GM19452 (cell line): ENCODE measurements at regions not wholly inside any gene's neighbourhood (a gene's known extent, or its start where the extent isn't known, plus 50 kb on each side); places are given as distances from the start of the nearest gene placed in this dataset.
A peak's percentile ranks its signal among the peaks of the same experiment; 100 is the strongest.
"Not testable (repeated sequence)": the region's sequence is repeated elsewhere in the genome, so short reads cannot be mapped to it uniquely, and the experiment has no call there.

Experiments
- ATAC-seq: cut with Tn5 transposase; IDR thresholded peaks from one replicate; pipeline ENCODE4 v1.9.1; 2021; ENCODE audit not compliant: unreplicated experiment

DNA sequence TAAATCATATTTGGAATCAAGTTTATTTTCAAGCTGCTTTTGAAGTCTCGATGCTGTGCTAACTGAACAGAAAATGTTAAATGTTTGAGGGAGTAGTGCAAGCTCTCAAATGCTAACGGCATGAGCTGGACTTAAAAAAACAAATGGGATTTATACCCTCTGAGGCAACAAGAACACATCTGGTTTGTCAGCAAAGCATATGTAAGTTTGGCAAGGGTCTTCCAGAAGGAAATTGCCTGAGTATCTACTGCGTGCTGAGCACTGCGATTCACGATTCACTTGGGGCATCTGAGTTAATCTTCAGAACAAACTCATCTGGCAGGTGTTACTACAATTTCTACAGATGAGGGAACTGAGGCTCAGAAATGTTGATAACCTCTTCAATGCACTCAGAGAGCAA lies 98.4 kb upstream of the C9orf72 start:
- ATAC-seq, result no peak

DNA sequence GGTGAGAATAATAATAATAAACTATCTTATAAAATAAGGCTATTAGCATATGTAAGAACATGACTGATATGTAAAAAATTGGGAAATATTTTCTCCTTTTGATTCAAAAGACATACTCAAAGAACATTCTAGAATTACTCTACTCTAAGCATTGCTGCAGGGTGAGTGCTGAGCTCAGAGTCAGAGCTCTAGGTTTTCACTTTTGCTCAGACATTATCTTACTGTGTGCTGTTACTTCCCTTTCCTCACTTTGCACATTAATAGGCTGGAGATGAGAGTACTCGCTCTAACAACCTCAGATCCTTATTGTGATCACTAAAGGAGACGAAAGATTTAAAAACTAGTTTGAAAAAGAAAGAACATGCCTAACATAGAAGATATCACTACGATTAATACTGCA lies 99.4 kb upstream of the C9orf72 start:
- ATAC-seq, result no peak

GRCh38 chr9:27673641-27674040 lies 100.4 kb upstream of the C9orf72 start:
- ATAC-seq, result no peak

- no peak for ATAC-seq
Measured at GRCh38 chr9:27675354-27675753, 102.1 kb upstream of the C9orf72 start.

DNA sequence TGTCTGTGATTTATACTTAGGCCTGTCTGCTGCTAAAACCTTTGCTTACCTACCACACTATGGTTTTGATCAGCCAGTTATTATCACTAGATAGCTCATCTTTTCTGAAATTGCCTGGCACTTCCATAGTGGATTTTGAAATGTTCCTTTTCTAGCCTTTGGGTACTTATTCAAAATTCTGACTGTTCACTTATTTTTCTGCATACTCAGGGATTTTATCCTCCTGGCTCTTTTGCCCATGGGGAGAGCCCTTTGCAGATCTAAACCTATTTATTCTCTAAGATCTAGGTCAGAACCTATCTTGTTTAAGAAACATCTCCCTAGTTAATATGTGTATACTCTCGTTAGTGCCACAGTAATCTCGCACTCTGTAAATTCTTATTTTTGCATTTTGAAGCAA lies 103.5 kb upstream of the C9orf72 start:
- ATAC-seq, result no peak

GRCh38 chr9:27679338-27679737 lies 106.1 kb upstream of the C9orf72 start:
- no peak for ATAC-seq

DNA sequence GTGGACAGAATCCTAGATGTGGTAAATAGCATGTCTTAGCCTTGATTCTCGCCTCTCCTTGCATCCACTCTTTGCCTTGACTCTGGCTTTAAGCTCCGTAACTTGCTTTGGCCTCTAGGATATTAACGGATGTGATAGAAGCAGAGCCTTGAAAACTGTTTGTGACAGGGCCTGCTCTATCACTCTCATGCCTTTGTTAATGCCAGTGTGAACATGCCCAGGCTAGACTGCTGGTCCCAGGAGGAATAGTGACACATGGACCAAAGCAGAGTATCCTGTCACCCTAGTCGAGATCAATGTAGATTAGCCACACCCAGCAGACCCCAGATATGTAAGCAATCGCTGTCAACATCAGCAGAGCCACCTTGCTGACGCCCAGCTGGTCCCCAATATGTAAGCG lies 109.9 kb upstream of the C9orf72 start:
- no peak for ATAC-seq

GRCh38 chr9:27688954-27689353 lies 115.7 kb upstream of the C9orf72 start:
- no peak for ATAC-seq

GRCh38 chr9:27690816-27691215 lies 117.5 kb upstream of the C9orf72 start:
- ATAC-seq, result not testable (repeated sequence)

GRCh38 chr9:27699621-27700020 lies 126.3 kb upstream of the C9orf72 start:
- no peak for ATAC-seq

- no peak for ATAC-seq
Measured at GRCh38 chr9:27701016-27701415, 127.7 kb upstream of the C9orf72 start.

DNA sequence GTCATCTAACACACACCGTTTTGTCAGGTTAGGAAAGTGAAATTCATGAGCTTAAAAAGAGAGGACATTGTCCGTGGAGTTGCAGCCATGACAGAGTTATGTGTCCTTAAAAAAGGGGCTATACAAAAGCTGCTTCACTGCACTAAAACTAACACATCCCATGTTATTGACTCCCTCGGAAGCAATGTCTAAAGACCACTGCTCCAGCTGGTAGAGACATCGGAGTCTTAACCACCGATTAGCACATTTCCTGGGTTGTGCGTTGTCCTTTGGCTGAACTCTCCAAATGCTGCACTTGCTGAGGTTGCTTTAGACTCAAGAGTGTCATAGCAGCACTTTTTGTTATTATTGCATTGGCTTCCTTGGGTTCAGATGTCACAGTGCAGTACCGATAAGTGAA lies 128.3 kb upstream of the C9orf72 start:
- no peak for ATAC-seq

DNA sequence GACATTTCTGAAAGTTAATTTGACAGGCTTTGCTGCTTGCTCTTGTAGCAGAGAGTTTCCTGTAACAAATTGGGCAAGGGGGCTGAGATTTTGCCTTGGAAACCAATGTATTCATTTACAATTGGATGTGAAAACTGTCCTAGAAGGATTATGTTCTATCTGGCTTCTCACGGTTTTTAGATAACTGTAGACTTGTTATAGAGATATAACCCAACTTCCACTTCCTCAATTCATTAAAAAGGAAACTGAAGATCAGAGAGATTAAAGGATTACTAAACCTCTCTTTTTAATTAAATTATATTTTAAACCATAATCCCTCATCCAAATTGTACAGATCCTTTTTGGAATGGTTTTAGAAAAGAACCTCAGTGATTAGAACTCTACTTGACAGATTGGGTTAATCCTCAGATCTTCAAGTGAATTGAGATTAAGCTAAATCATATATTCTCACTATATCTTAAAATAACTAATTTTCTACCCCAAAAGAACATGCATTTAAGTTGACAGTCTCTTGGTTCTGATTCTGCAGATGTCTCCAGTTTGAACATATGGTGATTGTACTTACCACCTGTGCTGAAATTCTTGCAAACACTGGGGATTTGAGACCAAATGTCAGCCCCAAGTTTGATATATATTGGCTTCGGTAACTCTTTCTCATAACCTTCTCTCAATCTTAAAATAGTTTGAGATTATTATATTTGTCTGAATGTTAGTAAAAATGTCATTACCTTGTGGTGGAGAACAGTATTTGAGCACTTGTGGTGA lies 130.1 kb upstream of the C9orf72 start:
- no peak for ATAC-seq

DNA sequence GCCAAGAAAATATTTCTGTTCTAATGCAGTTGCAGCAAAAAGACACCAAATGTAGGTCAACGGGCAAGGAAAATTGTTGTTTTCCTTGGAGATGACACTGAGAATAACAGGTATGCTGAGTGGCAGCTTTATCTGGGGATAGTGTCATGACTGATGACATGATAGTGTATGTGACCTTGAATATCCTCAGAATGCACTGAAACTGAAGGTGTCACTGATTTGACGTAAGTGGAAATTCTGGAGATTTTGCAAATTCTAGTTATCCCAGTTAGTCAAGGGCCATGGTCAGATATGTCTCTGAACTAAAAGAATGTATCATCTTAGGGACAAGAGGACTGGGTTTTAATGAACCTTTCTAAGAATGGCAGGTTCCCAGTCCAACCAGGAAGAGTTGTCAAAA lies 138.0 kb upstream of the C9orf72 start:
- no peak for ATAC-seq

GRCh38 chr9:27712806-27713205 lies 139.5 kb upstream of the C9orf72 start:
- no peak for ATAC-seq

GRCh38 chr9:27714388-27714787 lies 141.1 kb upstream of the C9orf72 start:
- no peak for ATAC-seq

GRCh38 chr9:27715651-27716050 lies 142.4 kb upstream of the C9orf72 start:
- ATAC-seq, result no peak

DNA sequence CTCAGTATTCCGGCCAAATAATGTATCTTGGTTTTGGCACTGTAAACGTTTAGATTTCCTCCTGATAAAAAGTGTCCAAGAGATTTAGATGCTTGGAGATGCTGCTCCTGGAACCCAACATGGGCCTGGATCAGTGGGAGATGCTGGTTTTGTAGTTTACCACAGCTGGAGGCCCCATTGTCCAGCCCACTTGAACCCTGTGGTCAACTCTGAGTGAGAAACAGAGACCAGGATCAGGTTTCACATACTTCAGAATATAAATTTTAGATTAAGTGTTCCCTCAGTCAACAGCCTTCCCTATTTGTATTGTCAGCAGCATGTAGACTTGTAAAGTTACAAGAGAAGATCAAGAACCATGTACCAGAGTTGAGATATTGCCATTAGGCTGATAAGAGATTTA lies 144.7 kb upstream of the C9orf72 start:
- ATAC-seq, result no peak

- no peak for ATAC-seq
Measured at GRCh38 chr9:27719711-27720110, 146.4 kb upstream of the C9orf72 start.

GRCh38 chr9:27722866-27723265 lies 149.6 kb upstream of the C9orf72 start:
- no peak for ATAC-seq

GRCh38 chr9:27726244-27727081 lies 153.2 kb upstream of the C9orf72 start:
- peak; percentile 64 for ATAC-seq

DNA sequence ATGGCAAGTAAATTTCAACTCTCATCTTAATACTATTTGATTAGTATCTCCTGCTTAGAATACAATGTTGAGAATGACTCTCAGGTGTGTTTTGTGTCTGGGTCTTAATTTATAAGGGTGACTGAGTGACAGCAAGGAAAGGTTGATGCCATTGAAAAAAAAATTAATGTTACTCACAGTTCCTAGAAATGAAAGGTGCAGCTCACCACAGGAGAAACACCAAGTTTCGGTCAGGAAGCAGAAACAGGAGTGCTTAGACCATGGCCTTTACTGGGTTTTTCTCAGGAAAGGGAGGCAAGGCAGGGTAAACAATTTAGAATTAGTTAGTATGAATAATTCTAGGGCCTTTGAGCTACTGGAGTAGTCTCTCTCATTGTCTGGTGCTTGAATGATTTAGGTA lies 159.2 kb upstream of the C9orf72 start:
- ATAC-seq, result no peak
